Liver (tissue), 8 donors: ENCODE measurements at regions not wholly inside any gene's neighbourhood (a gene's known extent, or its start where the extent isn't known, plus 50 kb on each side); places are given as distances from the start of the nearest gene placed in this dataset.

Source experiments
- DNase-seq: peaks from one replicate; pipeline ENCODE4 v3.0.0-alpha.2; 2017; ENCODE audit warnings: low spot score
- H3K27ac ChIP-seq, 2 donors: one replicate each; pipeline ENCODE4 v1.7.0; 2013; ENCODE audit warnings: inconsistent platforms in 2 of 2, low read length in 2 of 2, control low read depth in 1 of 2, low read depth in 1 of 2, mild to moderate bottlenecking in 1 of 2
- H3K27me3 ChIP-seq, 4 donors: one replicate each; pipeline versions ENCODE4 v1.6.1 to v1.7.0; 2013; ENCODE audit warnings: low read length in 3 of 4, inconsistent platforms in 1 of 4, mild to moderate bottlenecking in 1 of 4, moderate library complexity in 1 of 4; ENCODE audit not compliant: control insufficient read depth in 4 of 4, insufficient read depth in 4 of 4
- H3K36me3 ChIP-seq, 4 donors: one replicate each; pipeline versions ENCODE4 v1.6.1 to v1.7.0; 2013; ENCODE audit warnings: low read length in 3 of 4, mild to moderate bottlenecking in 3 of 4, low read depth in 1 of 4, moderate library complexity in 1 of 4; ENCODE audit not compliant: control insufficient read depth in 4 of 4, insufficient read depth in 3 of 4
- H3K4me1 ChIP-seq, 4 donors: one replicate each; pipeline versions ENCODE4 v1.6.1 to v1.7.0; 2013; ENCODE audit warnings: low read length in 3 of 4, mild to moderate bottlenecking in 3 of 4, moderate library complexity in 1 of 4; ENCODE audit not compliant: control insufficient read depth in 4 of 4, insufficient read depth in 4 of 4
- H3K4me3 ChIP-seq, 3 donors: one replicate each; pipeline versions ENCODE4 v1.6.1 to v1.7.0; 2013; ENCODE audit warnings: low read length in 3 of 3, control low read depth in 1 of 3, low read depth in 1 of 3, mild to moderate bottlenecking in 1 of 3
- H3K9ac ChIP-seq, 2 donors: one replicate each; pipeline ENCODE4 v1.7.0; 2013; ENCODE audit warnings: low read length in 2 of 2, mild to moderate bottlenecking in 2 of 2, moderate library complexity in 2 of 2, control low read depth in 1 of 2, low read depth in 1 of 2
- H3K9me3 ChIP-seq, 4 donors: one replicate each; pipeline versions ENCODE4 v1.6.1 to v1.7.0; 2013; ENCODE audit warnings: low read length in 3 of 4; ENCODE audit not compliant: control insufficient read depth in 4 of 4
- CTCF ChIP-seq: fragments of 150-350 bp; IDR thresholded peaks from 2 replicates; pipeline ENCODE4 v1.5.1; 2017; ENCODE audit warnings: improper control_type of control experiment, low read depth, low read length; ENCODE audit not compliant: missing input control
- EGR1 ChIP-seq, 2 donors: IDR thresholded peaks; 2 replicates each; pipeline ENCODE4 v1.6.1; 2016 to 2018; ENCODE audit warnings: antibody characterized with exemption in 2 of 2, low read depth in 2 of 2
- FOXA1 ChIP-seq: IDR thresholded peaks from 2 replicates; pipeline ENCODE4 v1.6.1; 2016; ENCODE audit warnings: antibody characterized with exemption
- FOXA2 ChIP-seq: IDR thresholded peaks from 2 replicates; pipeline ENCODE4 v1.6.1; 2016; ENCODE audit warnings: antibody characterized with exemption
- GABPA ChIP-seq, 2 donors: IDR thresholded peaks in 1 of 2; conservative IDR thresholded peaks in 1 of 2; 2 replicates each; pipeline ENCODE4 v1.6.1; 2016; ENCODE audit warnings: antibody characterized with exemption in 2 of 2, mild to moderate bottlenecking in 1 of 2, moderate library complexity in 1 of 2
- HNF4A ChIP-seq, 2 donors: conservative IDR thresholded peaks; 2 replicates each; pipeline ENCODE4 v1.6.1; 2016; ENCODE audit warnings: antibody characterized with exemption in 2 of 2, mild to moderate bottlenecking in 2 of 2
- HNF4G ChIP-seq: IDR thresholded peaks from 2 replicates; pipeline ENCODE4 v1.6.1; 2016; ENCODE audit warnings: antibody characterized with exemption
- JUND ChIP-seq, 2 donors: IDR thresholded peaks; 2 replicates each; pipeline ENCODE4 v1.6.1; 2016; ENCODE audit warnings: antibody characterized with exemption in 2 of 2
- MAX ChIP-seq: IDR thresholded peaks from 2 replicates; pipeline ENCODE4 v1.6.1; 2016; ENCODE audit warnings: antibody characterized with exemption
- NR2F2 ChIP-seq: IDR thresholded peaks from 2 replicates; pipeline ENCODE4 v1.6.1; 2016; ENCODE audit warnings: antibody characterized with exemption
- RAD21 ChIP-seq, 2 donors: IDR thresholded peaks; 2 replicates each; pipeline ENCODE4 v1.6.1; 2016; ENCODE audit warnings: antibody characterized with exemption in 2 of 2, mild to moderate bottlenecking in 2 of 2
- REST ChIP-seq: IDR thresholded peaks from 2 replicates; pipeline ENCODE4 v1.6.1; 2016; ENCODE audit warnings: antibody characterized with exemption, mild to moderate bottlenecking
- RXRA ChIP-seq, 2 donors: IDR thresholded peaks; 2 replicates each; pipeline ENCODE4 v1.6.1; 2017 to 2018; ENCODE audit warnings: antibody characterized with exemption in 2 of 2, mild to moderate bottlenecking in 1 of 2
- TAF1 ChIP-seq: conservative IDR thresholded peaks from 2 replicates; pipeline ENCODE4 v1.6.1; 2016; ENCODE audit warnings: antibody characterized with exemption, mild to moderate bottlenecking
- YY1 ChIP-seq: IDR thresholded peaks from 2 replicates; pipeline ENCODE4 v1.6.1; 2016; ENCODE audit warnings: antibody characterized with exemption, mild to moderate bottlenecking
- WGBS: extraction: QIAGEN DNeasy Blood & Tissue Kit; methylation state at CpG from one replicate; pipeline ENCODE4 v1.1.7; 2013; 5-methylcytosine and 5-hydroxymethylcytosine counted together
- TF ChIP-seq, protein P1 (sequence below): IDR thresholded peaks from 2 replicates; pipeline ENCODE4 v1.6.1; 2016; ENCODE audit warnings: antibody characterized with exemption
- TF ChIP-seq, protein P2 (sequence below): IDR thresholded peaks from 2 replicates; pipeline ENCODE4 v1.6.1; 2016; ENCODE audit warnings: antibody characterized with exemption
- donor health status: healthy.
- donor health status: healthy.
- donor health status: healthy.
- donor health status: healthy.
- donor health status: healthy.

DNA sequence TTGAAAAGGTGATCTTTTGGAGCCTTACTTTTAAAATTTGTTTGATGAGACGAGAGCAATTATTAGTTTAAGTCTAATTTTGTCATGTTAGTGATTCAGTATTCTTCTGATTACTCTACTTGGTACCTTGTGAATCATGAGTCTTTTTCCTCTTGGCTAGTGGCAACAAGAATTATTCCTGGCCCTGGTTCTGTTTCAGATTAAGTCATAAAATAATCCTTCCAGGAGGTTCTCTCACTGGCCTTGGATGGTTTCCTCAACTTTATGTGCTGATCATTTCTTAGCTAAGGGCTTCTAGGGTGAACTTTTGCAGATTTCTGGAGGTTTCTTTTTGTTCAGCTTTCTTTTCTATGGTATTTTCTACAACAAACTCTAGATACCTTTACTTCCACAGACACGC is 741.8 kb upstream of the LUZP2 start:
- Histone ChIP-seq H3K27me3 (peaks cover 0 to 3% (median 0%) of the 10 kb centered on the region in 4 donors), H3K27ac (no peak overlapping the region), H3K9ac (no peak overlapping the region), H3K4me3 (no peak overlapping the region), H3K36me3 (no peaks in the 10 kb centered on the region), H3K9me3 (no peaks in the 10 kb centered on the region), H3K4me1 (no peaks in the 10 kb centered on the region)
- WGBS = 88% methylated on average over 2 of the region's 2 CpGs
- TF ChIP-seq MAX (no peak), GABPA (IDR thresholded peaks at IDR 0.05 in 1 of 2, conservative IDR thresholded peaks at IDR 0.05 in 1 of 2) (no peak), EGR1 (IDR thresholded peaks at IDR 0.05; ENCODE audit: low read depth in 2 of 2) (no peak), RXRA (IDR thresholded peaks at IDR 0.05) (no peak), NR2F2 (no peak), FOXA1 (no peak), JUND (IDR thresholded peaks at IDR 0.05) (no peak), YY1 (no peak), REST (no peak), CTCF (no peak), RAD21 (IDR thresholded peaks at IDR 0.05) (no peak), FOXA2 (no peak), HNF4G (no peak), TAF1 (no peak), HNF4A (conservative IDR thresholded peaks at IDR 0.05) (no peak)
- TF ChIP-seq, protein P1, sequence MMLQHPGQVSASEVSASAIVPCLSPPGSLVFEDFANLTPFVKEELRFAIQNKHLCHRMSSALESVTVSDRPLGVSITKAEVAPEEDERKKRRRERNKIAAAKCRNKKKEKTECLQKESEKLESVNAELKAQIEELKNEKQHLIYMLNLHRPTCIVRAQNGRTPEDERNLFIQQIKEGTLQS = no peak
- TF ChIP-seq, protein P2, sequence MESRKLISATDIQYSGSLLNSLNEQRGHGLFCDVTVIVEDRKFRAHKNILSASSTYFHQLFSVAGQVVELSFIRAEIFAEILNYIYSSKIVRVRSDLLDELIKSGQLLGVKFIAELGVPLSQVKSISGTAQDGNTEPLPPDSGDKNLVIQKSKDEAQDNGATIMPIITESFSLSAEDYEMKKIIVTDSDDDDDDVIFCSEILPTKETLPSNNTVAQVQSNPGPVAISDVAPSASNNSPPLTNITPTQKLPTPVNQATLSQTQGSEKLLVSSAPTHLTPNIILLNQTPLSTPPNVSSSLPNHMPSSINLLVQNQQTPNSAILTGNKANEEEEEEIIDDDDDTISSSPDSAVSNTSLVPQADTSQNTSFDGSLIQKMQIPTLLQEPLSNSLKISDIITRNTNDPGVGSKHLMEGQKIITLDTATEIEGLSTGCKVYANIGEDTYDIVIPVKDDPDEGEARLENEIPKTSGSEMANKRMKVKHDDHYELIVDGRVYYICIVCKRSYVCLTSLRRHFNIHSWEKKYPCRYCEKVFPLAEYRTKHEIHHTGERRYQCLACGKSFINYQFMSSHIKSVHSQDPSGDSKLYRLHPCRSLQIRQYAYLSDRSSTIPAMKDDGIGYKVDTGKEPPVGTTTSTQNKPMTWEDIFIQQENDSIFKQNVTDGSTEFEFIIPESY = no peak
- DNase-seq = no peak

DNA sequence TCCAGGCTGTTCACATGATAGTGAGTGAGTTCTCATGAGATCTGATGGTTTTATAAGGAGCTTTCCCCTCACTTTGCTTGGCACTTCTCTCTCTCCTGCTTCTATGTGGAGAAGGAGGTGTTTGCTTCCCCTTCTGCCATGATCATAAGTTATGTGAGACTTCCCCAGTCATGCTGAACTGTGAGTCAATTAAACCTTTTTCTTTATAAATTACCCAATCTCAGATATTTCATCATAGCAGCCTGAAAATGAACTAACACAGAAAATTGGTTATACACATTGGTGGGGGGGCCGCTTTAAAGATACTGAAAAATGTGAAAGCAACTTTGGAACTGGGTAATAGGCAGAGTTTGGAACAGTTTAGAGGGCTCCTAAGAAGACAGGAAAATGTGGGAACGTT is 741.1 kb upstream of the LUZP2 start:
- DNase-seq = no peak
- H3K4me1 ChIP-seq = no peaks in the 10 kb centered on the region
- WGBS = 70% methylated on average over 2 of the region's 2 CpGs
- no peak for TF ChIP-seq REST
- H3K27ac ChIP-seq = no peak overlapping the region
- H3K36me3 ChIP-seq = no peaks in the 10 kb centered on the region
- peaks cover 0 to 3% (median 0%) of the 10 kb centered on the region in 4 donors for H3K27me3 ChIP-seq
- no peak overlapping the region for H3K4me3 ChIP-seq
- no peak overlapping the region for H3K9ac ChIP-seq
- H3K9me3 ChIP-seq = no peaks in the 10 kb centered on the region
